ENCODE measurements at regions not wholly inside any gene's neighbourhood (a gene's known extent, or its start where the extent isn't known, plus 50 kb on each side); places are given as distances from the start of the nearest gene placed in this dataset.

- Histone ChIP-seq H2AFZ (ENCODE audit: low read depth, low read length) (no peak overlapping the region), H3K9me3 (ENCODE audit: insufficient read depth, low read depth, low read length) (no peaks in the 10 kb centered on the region), H3K4me2 (ENCODE audit: low read length) (no peak overlapping the region), H3K79me2 (ENCODE audit: insufficient read depth, low read length) (no peaks in the 10 kb centered on the region), H4K20me1 (ENCODE audit: insufficient read depth, low read length) (no peaks in the 10 kb centered on the region), H3K9ac (ENCODE audit: low read length) (no peak overlapping the region), H3K4me3 (ENCODE audit: insufficient read depth, low read depth, low read length) (no peak overlapping the region), H3K36me3 (ENCODE audit: insufficient read depth, low read length) (no peaks in the 10 kb centered on the region), H3K27ac (ENCODE audit: low read depth, low read length) (no peak overlapping the region), H3K4me1 (ENCODE audit: insufficient read depth, low read length) (no peaks in the 10 kb centered on the region), H3K27me3 (ENCODE audit: insufficient read depth, low read length) (no peaks in the 10 kb centered on the region)
- Mint-ChIP-seq H3K9me3 (ENCODE audit: unreplicated experiment) (no peaks in the 10 kb centered on the region), H3K4me1 (ENCODE audit: low read depth, unreplicated experiment) (no peaks in the 10 kb centered on the region), H3K4me3 (ENCODE audit: unreplicated experiment) (no peak overlapping the region), H3K36me3 (ENCODE audit: low read depth, unreplicated experiment) (no peaks in the 10 kb centered on the region), H3K27me3 (ENCODE audit: low read depth, unreplicated experiment) (peaks cover 9% of the 10 kb centered on the region), H3K27ac (ENCODE audit: unreplicated experiment) (no peak overlapping the region)
- FAIRE-seq: no peak
- DNase-seq (ENCODE audit: low read depth): peak; percentile 5
- no peak for TF ChIP-seq CTCF (IDR thresholded peaks at IDR 0.05; ENCODE audit: insufficient read depth, low read depth, low read length)
- TF ChIP-seq EZH2 (IDR thresholded peaks at IDR 0.05; ENCODE audit: insufficient read depth, low read length): no peak
Observed at GRCh38 chr11:127383026-127383425, 382.5 kb upstream of the KIRREL3 start.

GRCh38 chr11:127381247-127381646 is 380.7 kb upstream of the KIRREL3 start:
- Mint-ChIP-seq H3K27ac (ENCODE audit: unreplicated experiment) (no peak overlapping the region), H3K9me3 (ENCODE audit: unreplicated experiment) (no peaks in the 10 kb centered on the region), H3K4me1 (ENCODE audit: low read depth, unreplicated experiment) (no peaks in the 10 kb centered on the region), H3K27me3 (ENCODE audit: low read depth, unreplicated experiment) (peaks cover 9% of the 10 kb centered on the region), H3K36me3 (ENCODE audit: low read depth, unreplicated experiment) (no peaks in the 10 kb centered on the region), H3K4me3 (ENCODE audit: unreplicated experiment) (no peak overlapping the region)
- H3K9me3 ChIP-seq (ENCODE audit: insufficient read depth, low read depth, low read length): no peaks in the 10 kb centered on the region
- no peaks in the 10 kb centered on the region for H3K79me2 ChIP-seq (ENCODE audit: insufficient read depth, low read length)
- no peak overlapping the region for H3K9ac ChIP-seq (ENCODE audit: low read length)
- DNase-seq (ENCODE audit: low read depth) (no peak), FAIRE-seq (no peak)
- no peaks in the 10 kb centered on the region for H3K4me1 ChIP-seq (ENCODE audit: insufficient read depth, low read length)
- no peak overlapping the region for H3K4me3 ChIP-seq (ENCODE audit: insufficient read depth, low read depth, low read length)
- no peak overlapping the region for H3K27ac ChIP-seq (ENCODE audit: low read depth, low read length)
- TF ChIP-seq CTCF (IDR thresholded peaks at IDR 0.05; ENCODE audit: insufficient read depth, low read depth, low read length) (no peak), EZH2 (IDR thresholded peaks at IDR 0.05; ENCODE audit: insufficient read depth, low read length) (no peak)
- no peaks in the 10 kb centered on the region for H3K36me3 ChIP-seq (ENCODE audit: insufficient read depth, low read length)
- no peak overlapping the region for H2AFZ ChIP-seq (ENCODE audit: low read depth, low read length)
- H4K20me1 ChIP-seq (ENCODE audit: insufficient read depth, low read length): no peaks in the 10 kb centered on the region
- no peak overlapping the region for H3K4me2 ChIP-seq (ENCODE audit: low read length)
- no peaks in the 10 kb centered on the region for H3K27me3 ChIP-seq (ENCODE audit: insufficient read depth, low read length)

- H3K4me1 ChIP-seq (ENCODE audit: insufficient read depth, low read length): no peaks in the 10 kb centered on the region
- no peaks in the 10 kb centered on the region for H3K36me3 Mint-ChIP-seq (ENCODE audit: low read depth, unreplicated experiment)
- no peaks in the 10 kb centered on the region for H4K20me1 ChIP-seq (ENCODE audit: insufficient read depth, low read length)
- H3K4me3 ChIP-seq (ENCODE audit: insufficient read depth, low read depth, low read length): no peak overlapping the region
- DNase-seq (ENCODE audit: low read depth) (no peak), FAIRE-seq (no peak)
- no peak overlapping the region for H3K4me3 Mint-ChIP-seq (ENCODE audit: unreplicated experiment)
- H3K27me3 ChIP-seq (ENCODE audit: insufficient read depth, low read length): no peaks in the 10 kb centered on the region
- no peak overlapping the region for H3K9ac ChIP-seq (ENCODE audit: low read length)
- no peak overlapping the region for H3K27ac ChIP-seq (ENCODE audit: low read depth, low read length)
- TF ChIP-seq CTCF (IDR thresholded peaks at IDR 0.05; ENCODE audit: insufficient read depth, low read depth, low read length): no peak
- TF ChIP-seq EZH2 (IDR thresholded peaks at IDR 0.05; ENCODE audit: insufficient read depth, low read length): no peak
- no peaks in the 10 kb centered on the region for H3K9me3 Mint-ChIP-seq (ENCODE audit: unreplicated experiment)
- no peak overlapping the region for H3K27ac Mint-ChIP-seq (ENCODE audit: unreplicated experiment)
- H3K9me3 ChIP-seq (ENCODE audit: insufficient read depth, low read depth, low read length): no peaks in the 10 kb centered on the region
- no peaks in the 10 kb centered on the region for H3K36me3 ChIP-seq (ENCODE audit: insufficient read depth, low read length)
- no peak overlapping the region for H3K4me2 ChIP-seq (ENCODE audit: low read length)
- H2AFZ ChIP-seq (ENCODE audit: low read depth, low read length): no peak overlapping the region
- no peaks in the 10 kb centered on the region for H3K4me1 Mint-ChIP-seq (ENCODE audit: low read depth, unreplicated experiment)
- H3K27me3 Mint-ChIP-seq (ENCODE audit: low read depth, unreplicated experiment): peaks cover 7% of the 10 kb centered on the region
- H3K79me2 ChIP-seq (ENCODE audit: insufficient read depth, low read length): no peaks in the 10 kb centered on the region
Observed at GRCh38 chr11:127379686-127380085, 379.1 kb upstream of the KIRREL3 start.

Measured in astrocyte (in vitro differentiated cells and primary cell).